Stimulated activated naive B cell treated with anti-CD40 and anti-IgM and Interleukin-4, amounts not matched to agents 10 μg/mL and 1 μg/mL and 100 μg/mL, for 72 hours (primary cell): ENCODE measurements at regions not wholly inside any gene's neighbourhood (a gene's known extent, or its start where the extent isn't known, plus 50 kb on each side); places are given as distances from the start of the nearest gene placed in this dataset.

Experiments used
- ATAC-seq, 2 donors: fragments of 150-1000 bp; cut with Tn5 transposase; replicated peaks; 2 replicates each; pipeline ENCODE4 v1.10.0; 2021; ENCODE audit warnings: moderate library complexity in 1 of 2
- DNase-seq: peaks from one replicate; pipeline ENCODE4 v3.0.0; 2021
- H3K27ac Mint-ChIP-seq: one replicate; pipeline ENCODE4 v1.8.0; 2022; ENCODE audit warnings: mild to moderate bottlenecking, mixed read lengths
- H3K27me3 Mint-ChIP-seq, 2 donors: one replicate each; pipeline ENCODE4 v1.8.0; 2022; ENCODE audit warnings: mixed read lengths in 2 of 2
- H3K36me3 Mint-ChIP-seq, 2 donors: one replicate each; pipeline ENCODE4 v1.8.0; 2022; ENCODE audit warnings: mixed read lengths in 2 of 2, mild to moderate bottlenecking in 1 of 2
- H3K4me1 Mint-ChIP-seq, 2 donors: one replicate each; pipeline ENCODE4 v1.8.0; 2022; ENCODE audit warnings: mixed read lengths in 2 of 2, mild to moderate bottlenecking in 1 of 2
- H3K4me3 Mint-ChIP-seq, 2 donors: one replicate each; pipeline ENCODE4 v1.8.0; 2022; ENCODE audit warnings: mild to moderate bottlenecking in 2 of 2, mixed read lengths in 2 of 2, moderate library complexity in 1 of 2
- H3K9me3 Mint-ChIP-seq, 2 donors: one replicate each; pipeline ENCODE4 v1.8.0; 2022; ENCODE audit warnings: mixed read lengths in 2 of 2, mild to moderate bottlenecking in 1 of 2

DNA sequence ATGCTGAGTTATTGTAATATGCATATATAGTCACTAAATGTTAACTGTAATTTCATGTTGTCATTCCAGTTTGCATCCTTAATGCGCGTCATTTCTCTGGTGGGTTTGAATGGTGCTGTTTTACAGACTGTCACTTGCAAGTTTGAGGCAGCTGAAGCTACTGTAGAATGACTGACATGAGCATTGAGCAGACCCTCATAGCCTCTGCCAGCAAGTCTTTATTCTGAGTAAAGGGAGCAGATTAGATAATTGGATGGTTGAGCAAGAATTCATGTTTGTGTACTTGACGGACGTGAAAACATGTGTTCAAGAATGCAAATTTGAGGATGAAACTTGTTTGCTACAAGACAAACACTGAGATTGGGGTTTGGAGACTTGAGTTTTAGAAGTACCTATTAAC lies 854.8 kb upstream of the KLHL29 start:
- Mint-ChIP-seq H3K4me3 (no peak overlapping the region), H3K4me1 (no peaks in the 10 kb centered on the region), H3K9me3 (peaks cover 4 to 7% of the 10 kb centered on the region in 2 donors), H3K36me3 (no peaks in the 10 kb centered on the region), H3K27me3 (no peaks in the 10 kb centered on the region), H3K27ac (no peak overlapping the region)
- no peak for ATAC-seq
- no peak for DNase-seq

GRCh38 chr2:22536133-22536532 lies 848.8 kb upstream of the KLHL29 start:
- ATAC-seq (no peak), DNase-seq (no peak)
- Mint-ChIP-seq H3K9me3 (peaks cover 0 to 8% of the 10 kb centered on the region in 2 donors), H3K27ac (no peak overlapping the region), H3K36me3 (no peaks in the 10 kb centered on the region), H3K27me3 (no peaks in the 10 kb centered on the region), H3K4me1 (no peaks in the 10 kb centered on the region), H3K4me3 (no peak overlapping the region)

GRCh38 chr2:22554453-22554852 lies 830.5 kb upstream of the KLHL29 start:
- Mint-ChIP-seq H3K4me1 (no peaks in the 10 kb centered on the region), H3K27ac (no peak overlapping the region), H3K27me3 (no peaks in the 10 kb centered on the region), H3K36me3 (no peaks in the 10 kb centered on the region), H3K9me3 (peaks cover 3 to 12% of the 10 kb centered on the region in 2 donors), H3K4me3 (no peak overlapping the region)
- ATAC-seq (no peak), DNase-seq (no peak)

- H3K36me3 Mint-ChIP-seq, result no peaks in the 10 kb centered on the region
- no peak overlapping the region for H3K4me3 Mint-ChIP-seq
- no peak for DNase-seq
- H3K27ac Mint-ChIP-seq, result no peak overlapping the region
- ATAC-seq, result no peak
- peaks cover 0 to 7% of the 10 kb centered on the region in 2 donors for H3K9me3 Mint-ChIP-seq
- no peaks in the 10 kb centered on the region for H3K4me1 Mint-ChIP-seq
- H3K27me3 Mint-ChIP-seq, result no peaks in the 10 kb centered on the region
These were observed 827.6 kb upstream of the KLHL29 start for GRCh38 chr2:22557406-22557805.

DNA sequence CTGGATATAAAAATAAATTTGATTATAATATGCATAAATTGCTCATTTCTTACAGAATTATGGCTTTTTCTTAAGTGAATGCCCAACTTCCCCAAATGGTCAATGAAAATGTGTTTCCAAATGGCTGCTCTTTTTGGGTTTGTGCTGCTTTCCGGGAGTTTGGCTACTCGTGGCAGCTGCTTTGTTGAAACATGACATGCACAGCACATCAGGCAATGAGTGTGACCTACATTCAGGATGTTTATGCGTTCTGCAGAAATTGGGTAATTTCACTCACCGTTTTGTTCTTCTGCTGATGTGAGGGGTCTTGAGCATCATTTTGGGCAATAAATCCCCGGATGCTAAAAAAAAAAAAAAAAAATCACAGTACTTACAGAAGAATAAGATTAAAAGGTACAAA lies 825.0 kb upstream of the KLHL29 start:
- H3K4me3 Mint-ChIP-seq, result no peak overlapping the region
- H3K9me3 Mint-ChIP-seq, result peaks cover 2 to 7% of the 10 kb centered on the region in 2 donors
- DNase-seq (no peak), ATAC-seq (no peak)
- H3K36me3 Mint-ChIP-seq, result no peaks in the 10 kb centered on the region
- no peaks in the 10 kb centered on the region for H3K27me3 Mint-ChIP-seq
- no peak overlapping the region for H3K27ac Mint-ChIP-seq
- H3K4me1 Mint-ChIP-seq, result no peaks in the 10 kb centered on the region

- H3K4me3 Mint-ChIP-seq, result no peak overlapping the region
- DNase-seq (no peak), ATAC-seq (no peak)
- H3K27me3 Mint-ChIP-seq, result no peaks in the 10 kb centered on the region
- H3K9me3 Mint-ChIP-seq, result peaks cover 13 to 15% of the 10 kb centered on the region in 2 donors
- no peaks in the 10 kb centered on the region for H3K36me3 Mint-ChIP-seq
- no peak overlapping the region for H3K27ac Mint-ChIP-seq
- no peaks in the 10 kb centered on the region for H3K4me1 Mint-ChIP-seq
These were observed 805.6 kb upstream of the KLHL29 start for GRCh38 chr2:22579341-22579740.

GRCh38 chr2:22582107-22582506 lies 802.9 kb upstream of the KLHL29 start:
- H3K4me1 Mint-ChIP-seq, result no peaks in the 10 kb centered on the region
- no peaks in the 10 kb centered on the region for H3K27me3 Mint-ChIP-seq
- peaks cover 13 to 15% of the 10 kb centered on the region in 2 donors for H3K9me3 Mint-ChIP-seq
- no peaks in the 10 kb centered on the region for H3K36me3 Mint-ChIP-seq
- H3K27ac Mint-ChIP-seq, result no peak overlapping the region
- DNase-seq, result no peak
- H3K4me3 Mint-ChIP-seq, result no peak overlapping the region
- no peak for ATAC-seq

GRCh38 chr2:22596306-22596705 lies 788.7 kb upstream of the KLHL29 start:
- H3K9me3 Mint-ChIP-seq, result peaks cover 6 to 12% of the 10 kb centered on the region in 2 donors
- no peak overlapping the region for H3K4me3 Mint-ChIP-seq
- H3K36me3 Mint-ChIP-seq, result no peaks in the 10 kb centered on the region
- ATAC-seq, result no peak
- H3K27me3 Mint-ChIP-seq, result no peaks in the 10 kb centered on the region
- H3K4me1 Mint-ChIP-seq, result no peaks in the 10 kb centered on the region
- no peak overlapping the region for H3K27ac Mint-ChIP-seq
- DNase-seq, result no peak

GRCh38 chr2:22600156-22600555 lies 784.8 kb upstream of the KLHL29 start:
- H3K27me3 Mint-ChIP-seq, result no peaks in the 10 kb centered on the region
- ATAC-seq (no peak), DNase-seq (no peak)

DNA sequence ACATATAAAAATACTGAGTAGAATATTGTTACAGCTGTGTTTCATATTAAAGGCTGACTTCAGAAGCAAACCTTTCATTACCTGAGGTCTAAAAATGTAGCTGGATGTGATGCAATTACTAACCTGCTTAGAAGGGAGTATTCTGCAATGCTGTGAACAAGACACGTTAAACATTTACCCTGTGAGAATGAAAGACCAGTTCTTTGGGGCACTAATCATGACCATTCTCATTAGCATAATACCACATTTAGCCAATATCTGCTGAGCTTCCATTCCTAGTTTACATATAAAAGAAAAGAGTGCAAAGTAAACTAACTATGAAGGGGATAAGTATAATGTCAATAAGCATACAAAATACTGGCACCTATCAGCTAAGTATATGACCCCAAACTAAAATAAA lies 784.0 kb upstream of the KLHL29 start:
- DNase-seq (no peak), ATAC-seq (no peak)
- H3K4me3 Mint-ChIP-seq, result no peak overlapping the region
- no peaks in the 10 kb centered on the region for H3K4me1 Mint-ChIP-seq
- H3K9me3 Mint-ChIP-seq, result peaks cover 4 to 5% of the 10 kb centered on the region in 2 donors
- H3K27ac Mint-ChIP-seq, result no peak overlapping the region
- no peaks in the 10 kb centered on the region for H3K36me3 Mint-ChIP-seq
- no peaks in the 10 kb centered on the region for H3K27me3 Mint-ChIP-seq

More at GRCh38 chr2:22600156-22600555, 784.8 kb upstream of the KLHL29 start:
- Mint-ChIP-seq H3K36me3 (no peaks in the 10 kb centered on the region), H3K4me3 (no peak overlapping the region), H3K4me1 (no peaks in the 10 kb centered on the region), H3K27ac (no peak overlapping the region), H3K9me3 (peaks cover 4 to 5% of the 10 kb centered on the region in 2 donors)

DNA sequence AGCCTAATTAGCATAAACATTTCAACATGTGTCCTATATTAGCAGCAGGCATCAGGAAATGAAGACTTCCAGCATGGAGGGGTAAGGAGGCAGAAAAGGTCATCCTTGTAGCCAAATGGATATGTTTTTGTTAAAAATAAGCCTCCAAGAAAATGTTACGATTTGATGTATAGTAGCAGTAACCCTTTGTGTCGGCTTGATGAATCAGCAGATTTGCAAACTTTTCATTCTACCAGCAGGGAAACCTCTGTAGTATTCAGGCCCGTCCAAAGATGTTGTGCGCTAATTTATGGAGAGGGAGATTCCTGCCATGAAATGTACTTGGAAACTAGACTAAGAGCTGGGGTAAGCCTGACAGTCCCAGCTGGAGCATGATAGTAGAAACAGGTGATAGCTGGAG lies 780.8 kb upstream of the KLHL29 start:
- no peak overlapping the region for H3K4me3 Mint-ChIP-seq
- DNase-seq, result no peak
- no peak overlapping the region for H3K27ac Mint-ChIP-seq
- H3K27me3 Mint-ChIP-seq, result no peaks in the 10 kb centered on the region
- no peaks in the 10 kb centered on the region for H3K4me1 Mint-ChIP-seq
- no peaks in the 10 kb centered on the region for H3K36me3 Mint-ChIP-seq
- peaks cover 0 to 1% of the 10 kb centered on the region in 2 donors for H3K9me3 Mint-ChIP-seq
- no peak for ATAC-seq

GRCh38 chr2:22616031-22616430 lies 768.9 kb upstream of the KLHL29 start:
- Mint-ChIP-seq H3K9me3 (peaks cover 0 to 6% of the 10 kb centered on the region in 2 donors), H3K4me1 (no peaks in the 10 kb centered on the region), H3K27ac (no peak overlapping the region), H3K27me3 (no peaks in the 10 kb centered on the region), H3K36me3 (no peaks in the 10 kb centered on the region), H3K4me3 (no peak overlapping the region)
- ATAC-seq, result no peak
- no peak for DNase-seq

DNA sequence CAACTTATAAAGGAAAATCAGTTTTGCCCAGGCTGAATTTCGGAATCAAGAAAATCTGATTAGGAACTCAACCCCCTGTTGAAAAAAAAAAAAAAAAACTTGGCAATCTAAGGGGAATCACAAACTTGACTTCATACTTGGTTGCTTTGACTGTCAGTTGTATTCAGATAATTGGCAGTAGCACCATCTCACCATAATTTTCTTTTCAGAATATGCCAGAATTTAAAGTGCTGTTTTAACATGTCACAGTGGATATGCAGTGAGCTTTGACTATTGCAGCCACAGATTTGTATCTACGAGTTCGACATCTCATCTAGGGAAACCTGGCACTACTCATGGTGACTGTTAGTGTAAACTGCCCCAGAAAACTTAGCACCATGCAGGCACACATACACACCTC lies 761.4 kb upstream of the KLHL29 start:
- Mint-ChIP-seq H3K27me3 (no peaks in the 10 kb centered on the region), H3K27ac (no peak overlapping the region), H3K9me3 (peaks cover 0 to 4% of the 10 kb centered on the region in 2 donors), H3K36me3 (no peaks in the 10 kb centered on the region), H3K4me1 (no peaks in the 10 kb centered on the region), H3K4me3 (no peak overlapping the region)
- ATAC-seq (no peak), DNase-seq (no peak)

DNA sequence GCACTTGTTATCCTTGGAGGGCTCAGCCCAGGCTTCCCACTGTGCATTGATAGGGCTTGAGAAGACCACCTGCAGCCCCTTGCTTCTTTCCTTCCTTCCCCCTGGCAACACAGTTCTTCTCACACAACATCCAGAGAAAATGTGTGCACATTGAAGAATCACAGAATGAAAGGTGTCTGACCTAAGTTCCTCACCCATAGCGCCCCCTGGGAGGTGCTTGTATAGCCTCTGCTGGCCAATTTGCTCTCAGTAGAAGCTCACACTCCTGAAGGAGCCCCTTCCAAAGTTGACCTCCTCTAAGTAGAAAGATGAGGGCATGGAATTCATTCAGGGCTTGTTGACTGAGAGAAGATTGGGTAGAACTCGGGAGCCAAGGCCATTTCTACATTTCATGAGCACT lies 758.4 kb upstream of the KLHL29 start:
- DNase-seq, result no peak
- Mint-ChIP-seq H3K4me1 (no peaks in the 10 kb centered on the region), H3K4me3 (no peak overlapping the region), H3K27ac (no peak overlapping the region), H3K36me3 (no peaks in the 10 kb centered on the region), H3K9me3 (peaks cover 0 to 4% of the 10 kb centered on the region in 2 donors), H3K27me3 (no peaks in the 10 kb centered on the region)
- ATAC-seq, result no peak

DNA sequence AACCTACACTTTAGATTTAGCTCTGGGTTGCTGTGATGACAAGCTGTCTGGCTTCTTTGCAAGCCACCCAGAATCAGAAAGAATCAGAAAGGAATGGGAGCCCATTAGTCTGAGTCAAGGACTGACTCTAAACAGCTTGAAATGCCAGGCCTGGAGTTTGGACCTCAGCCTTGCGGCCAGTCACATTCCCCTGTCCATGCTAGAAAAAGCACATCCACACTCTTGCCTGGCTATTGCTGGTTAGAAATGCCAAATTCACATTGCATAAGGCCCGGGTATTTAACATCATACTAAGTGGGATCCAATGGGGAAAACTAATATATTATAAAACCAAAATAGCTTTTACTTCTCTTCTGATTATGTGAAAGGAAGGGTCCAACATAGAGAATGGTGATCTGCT lies 756.8 kb upstream of the KLHL29 start:
- H3K27ac Mint-ChIP-seq, result no peak overlapping the region
- no peak for ATAC-seq
- no peaks in the 10 kb centered on the region for H3K4me1 Mint-ChIP-seq
- no peak overlapping the region for H3K4me3 Mint-ChIP-seq
- DNase-seq, result no peak
- H3K9me3 Mint-ChIP-seq, result peaks cover 0 to 4% of the 10 kb centered on the region in 2 donors
- H3K27me3 Mint-ChIP-seq, result no peaks in the 10 kb centered on the region
- H3K36me3 Mint-ChIP-seq, result no peaks in the 10 kb centered on the region

DNA sequence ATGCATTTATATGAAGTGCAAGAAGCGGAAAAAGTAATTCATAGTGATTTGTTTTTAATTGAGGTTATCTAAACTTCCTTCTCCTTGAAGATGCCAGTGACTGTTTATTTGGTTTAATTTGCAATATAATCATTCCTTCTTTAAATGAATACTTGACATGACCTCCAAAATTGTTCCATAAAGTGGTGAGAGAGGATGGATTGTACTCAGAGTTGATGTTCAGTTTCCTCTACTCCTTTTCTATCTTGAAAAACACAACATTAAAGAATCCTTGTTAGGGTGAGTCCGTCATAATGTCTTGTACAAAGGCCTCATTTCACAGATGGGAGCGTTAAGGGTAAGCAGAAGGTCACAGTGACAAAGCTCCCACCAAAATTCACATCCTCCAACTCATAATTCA lies 756.1 kb upstream of the KLHL29 start:
- no peak for ATAC-seq
- peaks cover 0 to 4% of the 10 kb centered on the region in 2 donors for H3K9me3 Mint-ChIP-seq
- no peaks in the 10 kb centered on the region for H3K27me3 Mint-ChIP-seq

More for the DNA sequence above, 756.1 kb upstream of the KLHL29 start:
- no peaks in the 10 kb centered on the region for H3K36me3 Mint-ChIP-seq
- no peaks in the 10 kb centered on the region for H3K4me1 Mint-ChIP-seq
- H3K4me3 Mint-ChIP-seq, result no peak overlapping the region
- no peak overlapping the region for H3K27ac Mint-ChIP-seq
- DNase-seq, result no peak
